ENCODE measurements at regions not wholly inside any gene's neighbourhood (a gene's known extent, or its start where the extent isn't known, plus 50 kb on each side); places are given as distances from the start of the nearest gene placed in this dataset.

DNA sequence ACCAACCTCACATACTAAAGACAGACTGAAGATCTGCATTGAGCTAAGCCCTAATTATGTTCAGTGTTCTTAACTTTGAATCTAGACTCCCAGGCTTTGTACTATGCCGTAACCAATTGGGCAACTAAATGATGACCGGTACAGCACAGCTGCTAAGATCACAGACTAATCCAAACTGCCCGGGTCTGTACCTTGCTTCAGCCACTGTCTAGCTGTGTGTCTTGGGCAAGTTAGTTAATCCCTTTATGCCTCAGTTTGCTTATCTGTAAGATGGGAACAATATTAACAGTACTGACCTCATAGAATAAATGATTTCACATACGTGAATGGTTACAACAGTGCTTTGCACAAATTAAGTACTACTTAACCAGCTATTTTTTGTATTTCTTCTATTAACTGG is 205.8 kb upstream of the NFE2L3 start:
- no peak for TF ChIP-seq EZH2phosphoT487 (IDR thresholded peaks at IDR 0.05; ENCODE audit: borderline replicate concordance, low read depth, low read length)
- TF ChIP-seq, protein P1, sequence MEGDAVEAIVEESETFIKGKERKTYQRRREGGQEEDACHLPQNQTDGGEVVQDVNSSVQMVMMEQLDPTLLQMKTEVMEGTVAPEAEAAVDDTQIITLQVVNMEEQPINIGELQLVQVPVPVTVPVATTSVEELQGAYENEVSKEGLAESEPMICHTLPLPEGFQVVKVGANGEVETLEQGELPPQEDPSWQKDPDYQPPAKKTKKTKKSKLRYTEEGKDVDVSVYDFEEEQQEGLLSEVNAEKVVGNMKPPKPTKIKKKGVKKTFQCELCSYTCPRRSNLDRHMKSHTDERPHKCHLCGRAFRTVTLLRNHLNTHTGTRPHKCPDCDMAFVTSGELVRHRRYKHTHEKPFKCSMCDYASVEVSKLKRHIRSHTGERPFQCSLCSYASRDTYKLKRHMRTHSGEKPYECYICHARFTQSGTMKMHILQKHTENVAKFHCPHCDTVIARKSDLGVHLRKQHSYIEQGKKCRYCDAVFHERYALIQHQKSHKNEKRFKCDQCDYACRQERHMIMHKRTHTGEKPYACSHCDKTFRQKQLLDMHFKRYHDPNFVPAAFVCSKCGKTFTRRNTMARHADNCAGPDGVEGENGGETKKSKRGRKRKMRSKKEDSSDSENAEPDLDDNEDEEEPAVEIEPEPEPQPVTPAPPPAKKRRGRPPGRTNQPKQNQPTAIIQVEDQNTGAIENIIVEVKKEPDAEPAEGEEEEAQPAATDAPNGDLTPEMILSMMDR (conservative IDR thresholded peaks at IDR 0.05; ENCODE audit: low read length): no peak

Measured in OCI-LY7 (cell line).